H1 (cell line): ENCODE measurements at regions not wholly inside any gene's neighbourhood (a gene's known extent, or its start where the extent isn't known, plus 50 kb on each side); places are given as distances from the start of the nearest gene placed in this dataset.

Experiments
- ATF2 ChIP-seq: IDR thresholded peaks from 2 replicates; pipeline ENCODE4 v1.6.1; 2012; ENCODE audit warnings: low read length, inconsistent platforms
- CTCF ChIP-seq, 3 experiments: IDR thresholded peaks; 1 replicate in 2 of 3; 2 replicates in 1 of 3; pipeline versions ENCODE4 v1.5.1 to v1.6.1; 2011; ENCODE audit warnings: low read length in 3 of 3, mild to moderate bottlenecking in 3 of 3, inconsistent platforms in 2 of 3, low read depth in 1 of 3, moderate library complexity in 1 of 3; ENCODE audit not compliant: insufficient read depth in 1 of 3; ENCODE audit errors: control extremely low read depth in 1 of 3
- POLR2AphosphoS5 ChIP-seq: IDR thresholded peaks from 2 replicates; pipeline ENCODE4 v1.6.1; 2011; ENCODE audit warnings: low read depth, low read length
- SIN3A ChIP-seq, 2 experiments: IDR thresholded peaks in 1 of 2; conservative IDR thresholded peaks in 1 of 2; 2 replicates each; pipeline ENCODE4 v1.6.1; 2011 to 2012; ENCODE audit warnings: low read length in 2 of 2, improper control_type of control experiment in 1 of 2, low read depth in 1 of 2, mild to moderate bottlenecking in 1 of 2
- SRF ChIP-seq: IDR thresholded peaks from 2 replicates; pipeline ENCODE4 v1.6.1; 2011; ENCODE audit warnings: mild to moderate bottlenecking, low read depth, low read length, moderate library complexity
- ZNF274 ChIP-seq: IDR thresholded peaks from 2 replicates; pipeline ENCODE4 v1.7.0; 2012; ENCODE audit warnings: low read length, borderline replicate concordance; ENCODE audit errors: extremely low read depth

GRCh38 chr10:131849591-131850382, 51.0 kb upstream of the PPP2R2D start:
- TF ChIP-seq CTCF (IDR thresholded peaks at IDR 0.05; ENCODE audit: control extremely low read depth in 1 of 3, insufficient read depth in 1 of 3, low read depth in 1 of 3, low read length in 3 of 3) (no peak), ZNF274 (no peak), ATF2 (no peak), SRF (no peak), POLR2AphosphoS5 (no peak), SIN3A (conservative IDR thresholded peaks at IDR 0.05 in 1 of 2, IDR thresholded peaks at IDR 0.05 in 1 of 2; ENCODE audit: low read depth in 1 of 2, low read length in 2 of 2) (no peak)
